Bronchial epithelial cell (primary cell): ENCODE measurements at regions not wholly inside any gene's neighbourhood (a gene's known extent, or its start where the extent isn't known, plus 50 kb on each side); places are given as distances from the start of the nearest gene placed in this dataset.

Source experiments
- DNase-seq: peaks from one replicate; pipeline ENCODE4 v3.0.0-alpha.2; 2010; ENCODE audit warnings: low read depth
- FAIRE-seq: peaks from 2 replicates; lab custom pipeline; 2011; peaks lifted over from hg19 to GRCh38; lab: Jason Lieb, UNC
- H3K27me3 ChIP-seq: 2 replicates; pipeline ENCODE4 v1.5.1; 2011; ENCODE audit warnings: low read length; ENCODE audit not compliant: control insufficient read depth, insufficient read depth
- H3K36me3 ChIP-seq: 2 replicates; pipeline ENCODE4 v1.5.1; 2011; ENCODE audit warnings: low read length; ENCODE audit not compliant: control insufficient read depth, insufficient read depth
- H3K4me3 ChIP-seq: 2 replicates; pipeline ENCODE4 v1.5.1; 2011; ENCODE audit warnings: mild to moderate bottlenecking, low read depth, low read length, control low read depth
- TF ChIP-seq, protein P1 (sequence below): IDR thresholded peaks from 2 replicates; pipeline ENCODE4 v1.5.1; 2011; ENCODE audit warnings: mild to moderate bottlenecking, moderate library complexity, low read length, control low read depth, inconsistent platforms; ENCODE audit not compliant: insufficient read depth, severe bottlenecking

DNA sequence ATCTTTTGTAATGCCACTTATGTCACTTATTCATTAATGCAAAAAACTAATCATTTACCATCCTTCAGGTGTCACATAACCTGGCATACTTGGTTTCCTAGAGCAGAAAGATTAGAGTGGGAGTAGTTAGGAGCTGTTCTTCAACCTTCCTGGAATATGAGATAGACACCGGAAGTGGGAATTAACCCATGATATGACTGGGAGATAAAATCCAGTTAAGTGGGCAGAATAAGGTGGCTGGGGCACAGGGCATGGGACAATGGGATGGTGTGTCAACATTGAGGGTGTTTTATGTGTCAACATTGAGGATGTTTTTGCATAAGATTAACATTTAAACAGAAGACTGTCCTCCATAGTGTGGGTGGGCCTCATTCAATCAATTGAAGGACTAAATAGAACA is 94.3 kb upstream of the CBLB start:
- DNase-seq (no peak), FAIRE-seq (no peak)
- H3K27me3 ChIP-seq = no peaks in the 10 kb centered on the region
- TF ChIP-seq, protein P1, sequence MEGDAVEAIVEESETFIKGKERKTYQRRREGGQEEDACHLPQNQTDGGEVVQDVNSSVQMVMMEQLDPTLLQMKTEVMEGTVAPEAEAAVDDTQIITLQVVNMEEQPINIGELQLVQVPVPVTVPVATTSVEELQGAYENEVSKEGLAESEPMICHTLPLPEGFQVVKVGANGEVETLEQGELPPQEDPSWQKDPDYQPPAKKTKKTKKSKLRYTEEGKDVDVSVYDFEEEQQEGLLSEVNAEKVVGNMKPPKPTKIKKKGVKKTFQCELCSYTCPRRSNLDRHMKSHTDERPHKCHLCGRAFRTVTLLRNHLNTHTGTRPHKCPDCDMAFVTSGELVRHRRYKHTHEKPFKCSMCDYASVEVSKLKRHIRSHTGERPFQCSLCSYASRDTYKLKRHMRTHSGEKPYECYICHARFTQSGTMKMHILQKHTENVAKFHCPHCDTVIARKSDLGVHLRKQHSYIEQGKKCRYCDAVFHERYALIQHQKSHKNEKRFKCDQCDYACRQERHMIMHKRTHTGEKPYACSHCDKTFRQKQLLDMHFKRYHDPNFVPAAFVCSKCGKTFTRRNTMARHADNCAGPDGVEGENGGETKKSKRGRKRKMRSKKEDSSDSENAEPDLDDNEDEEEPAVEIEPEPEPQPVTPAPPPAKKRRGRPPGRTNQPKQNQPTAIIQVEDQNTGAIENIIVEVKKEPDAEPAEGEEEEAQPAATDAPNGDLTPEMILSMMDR = no peak
- H3K4me3 ChIP-seq = no peak overlapping the region
- H3K36me3 ChIP-seq = no peaks in the 10 kb centered on the region

DNA sequence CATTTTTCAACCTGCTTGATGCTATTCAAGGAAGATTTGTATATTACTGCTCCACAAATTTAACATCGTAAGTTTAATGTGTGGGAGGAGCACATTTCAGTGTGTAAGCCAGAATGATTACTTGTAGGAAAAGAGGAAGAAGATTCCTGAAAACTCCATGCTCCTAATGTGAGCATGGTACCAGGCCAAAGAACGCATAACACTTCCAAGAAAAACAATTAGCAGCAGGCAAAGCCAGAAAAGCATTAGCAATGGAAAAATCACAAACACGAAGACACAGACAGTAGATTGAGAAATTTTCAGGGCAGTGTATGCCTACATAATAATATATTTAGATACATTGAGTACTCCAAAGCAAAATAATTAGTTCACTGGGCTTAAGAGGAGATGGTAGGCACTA is 96.6 kb upstream of the CBLB start:
- Histone ChIP-seq H3K36me3 (no peaks in the 10 kb centered on the region), H3K27me3 (no peaks in the 10 kb centered on the region), H3K4me3 (no peak overlapping the region)
- no peak for FAIRE-seq
- DNase-seq = no peak
- TF ChIP-seq, protein P1 = no peak

DNA sequence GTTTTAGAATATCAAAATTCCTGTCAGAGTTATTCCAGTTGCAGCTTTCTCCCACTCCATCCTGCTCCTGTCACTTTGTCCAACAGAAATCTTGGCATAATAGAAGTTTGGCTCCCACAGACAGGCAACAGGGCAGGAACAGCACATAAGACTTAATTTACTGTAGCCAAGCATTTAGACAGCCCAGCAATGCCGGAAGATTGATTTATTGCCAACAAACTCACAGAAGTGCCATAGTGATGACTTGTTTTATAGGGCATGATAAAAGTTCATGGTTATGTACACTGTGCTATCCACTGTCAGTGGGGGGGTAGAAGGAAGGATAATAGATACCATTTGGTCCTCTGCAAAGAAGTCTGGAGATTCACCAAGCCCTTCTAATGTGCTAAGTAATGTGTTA is 98.3 kb upstream of the CBLB start:
- no peak overlapping the region for H3K4me3 ChIP-seq
- no peak for DNase-seq
- no peak for FAIRE-seq
- TF ChIP-seq, protein P1 = no peak
- H3K27me3 ChIP-seq = no peaks in the 10 kb centered on the region
- no peaks in the 10 kb centered on the region for H3K36me3 ChIP-seq

DNA sequence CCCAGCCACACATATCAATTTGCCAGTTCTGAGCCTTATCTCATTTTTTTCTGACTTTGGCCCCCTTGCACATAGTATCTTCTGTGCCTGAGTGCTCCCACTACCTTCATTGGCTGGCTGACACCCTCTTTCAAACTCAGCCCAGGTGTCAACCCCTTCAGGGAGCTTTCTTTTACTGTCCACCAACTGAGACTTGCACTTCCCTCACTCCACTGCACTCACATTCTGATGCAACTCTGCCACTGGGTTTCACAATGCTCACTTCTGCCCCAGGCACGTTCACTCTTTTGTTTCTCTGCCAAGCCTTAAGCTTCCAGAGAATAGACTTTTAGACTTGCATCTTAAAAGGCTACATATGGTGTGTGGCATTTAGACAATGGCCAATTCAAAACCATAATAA is 101.5 kb upstream of the CBLB start:
- no peaks in the 10 kb centered on the region for H3K36me3 ChIP-seq
- TF ChIP-seq, protein P1 = no peak
- DNase-seq (peak; percentile 90), FAIRE-seq (no peak)
- no peak overlapping the region for H3K4me3 ChIP-seq
- H3K27me3 ChIP-seq = no peaks in the 10 kb centered on the region

DNA sequence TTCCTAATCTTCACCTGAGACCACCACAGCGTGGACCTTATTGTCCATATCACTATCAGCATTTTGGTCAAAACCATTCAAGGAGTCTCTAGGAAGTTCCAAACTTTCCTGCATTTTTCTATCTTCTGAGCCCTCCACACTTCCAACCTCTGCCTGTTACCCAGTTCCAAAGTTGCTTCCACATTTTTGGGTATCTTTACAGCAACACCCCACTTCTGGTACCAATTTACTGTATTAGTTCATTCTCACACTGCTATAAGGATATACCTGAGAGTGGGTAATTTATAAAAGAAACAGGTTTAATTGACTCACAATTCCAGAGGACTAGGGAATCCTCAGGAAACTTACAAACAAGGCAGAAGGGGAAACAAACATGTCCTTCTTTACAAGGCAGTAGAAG is 103.3 kb upstream of the CBLB start:
- TF ChIP-seq, protein P1 = no peak
- no peak for DNase-seq
- FAIRE-seq = no peak
- Histone ChIP-seq H3K27me3 (no peaks in the 10 kb centered on the region), H3K36me3 (no peaks in the 10 kb centered on the region), H3K4me3 (no peak overlapping the region)

DNA sequence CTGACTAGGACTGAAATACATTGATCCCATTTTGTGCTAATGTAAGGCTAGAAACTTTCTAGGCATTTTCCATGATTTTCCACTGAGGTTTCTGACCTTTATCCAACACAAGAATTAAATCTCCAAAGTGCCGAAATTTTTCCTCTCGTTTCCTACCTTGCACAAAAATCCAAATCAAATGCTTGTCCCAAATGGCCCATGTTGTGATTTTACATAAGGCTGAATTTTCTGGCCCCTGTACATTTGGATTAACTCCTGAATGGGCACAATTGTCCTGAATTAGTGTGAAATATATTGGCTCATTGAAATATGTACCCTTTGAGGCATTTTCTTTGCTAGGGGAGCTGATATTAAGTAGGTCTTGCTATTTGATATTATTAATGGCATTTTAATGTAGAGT is 105.6 kb upstream of the CBLB start:
- H3K27me3 ChIP-seq = no peaks in the 10 kb centered on the region
- no peaks in the 10 kb centered on the region for H3K36me3 ChIP-seq
- DNase-seq (no peak), FAIRE-seq (no peak)
- H3K4me3 ChIP-seq = no peak overlapping the region
- TF ChIP-seq, protein P1 = no peak
